RWPE2 (cell line): ENCODE measurements at regions not wholly inside any gene's neighbourhood (a gene's known extent, or its start where the extent isn't known, plus 50 kb on each side); places are given as distances from the start of the nearest gene placed in this dataset.
"Not testable (repeated sequence)": the region's sequence is repeated elsewhere in the genome, so short reads cannot be mapped to it uniquely, and the experiment has no call there.

Experiments
- ATAC-seq: fragments of 200-7000 bp; cut with Tn5 transposase; 3 replicates; pipeline ENCODE4 v1.9.1; 2021; ENCODE audit warnings: low read depth
- DNase-seq: peaks from one replicate; pipeline ENCODE4 v3.0.0-alpha.2; 2020; ENCODE audit warnings: low spot score
- H3K27ac ChIP-seq: fragments of 450-650 bp; 2 replicates; pipeline ENCODE4 v1.5.1; 2017; ENCODE audit warnings: mild to moderate bottlenecking; ENCODE audit not compliant: poor library complexity, severe bottlenecking
- H3K27me3 ChIP-seq: fragments of 250-450 bp; sonication (Bioruptor Pico); 2 replicates; pipeline ENCODE4 v1.5.1; 2021; ENCODE audit warnings: mild to moderate bottlenecking, moderate library complexity; ENCODE audit not compliant: insufficient read depth, poor library complexity, severe bottlenecking
- H3K36me3 ChIP-seq: fragments of 250-450 bp; sonication (Bioruptor Pico); 2 replicates; pipeline ENCODE4 v1.5.1; 2020; ENCODE audit warnings: low read depth, mild to moderate bottlenecking, moderate library complexity
- H3K4me1 ChIP-seq: fragments of 250-450 bp; sonication (Bioruptor Pico); 2 replicates; pipeline ENCODE4 v1.5.1; 2021; ENCODE audit warnings: mild to moderate bottlenecking, moderate library complexity; ENCODE audit not compliant: insufficient read depth, poor library complexity, severe bottlenecking
- H3K4me3 ChIP-seq: fragments of 250-450 bp; sonication (Bioruptor Pico); 2 replicates; pipeline ENCODE4 v1.5.1; 2021; ENCODE audit warnings: mild to moderate bottlenecking, moderate library complexity; ENCODE audit not compliant: severe bottlenecking
- H3K9me3 ChIP-seq: fragments of 250-450 bp; sonication (Bioruptor Pico); 2 replicates; pipeline ENCODE4 v1.5.1; 2021; ENCODE audit warnings: mild to moderate bottlenecking, moderate library complexity; ENCODE audit not compliant: severe bottlenecking
- TF ChIP-seq, protein P1 (sequence below): fragments of 450-650 bp; IDR thresholded peaks from one replicate; pipeline ENCODE4 v1.5.1; 2017; ENCODE audit warnings: mild to moderate bottlenecking, moderate library complexity; ENCODE audit not compliant: poor library complexity, severe bottlenecking

DNA sequence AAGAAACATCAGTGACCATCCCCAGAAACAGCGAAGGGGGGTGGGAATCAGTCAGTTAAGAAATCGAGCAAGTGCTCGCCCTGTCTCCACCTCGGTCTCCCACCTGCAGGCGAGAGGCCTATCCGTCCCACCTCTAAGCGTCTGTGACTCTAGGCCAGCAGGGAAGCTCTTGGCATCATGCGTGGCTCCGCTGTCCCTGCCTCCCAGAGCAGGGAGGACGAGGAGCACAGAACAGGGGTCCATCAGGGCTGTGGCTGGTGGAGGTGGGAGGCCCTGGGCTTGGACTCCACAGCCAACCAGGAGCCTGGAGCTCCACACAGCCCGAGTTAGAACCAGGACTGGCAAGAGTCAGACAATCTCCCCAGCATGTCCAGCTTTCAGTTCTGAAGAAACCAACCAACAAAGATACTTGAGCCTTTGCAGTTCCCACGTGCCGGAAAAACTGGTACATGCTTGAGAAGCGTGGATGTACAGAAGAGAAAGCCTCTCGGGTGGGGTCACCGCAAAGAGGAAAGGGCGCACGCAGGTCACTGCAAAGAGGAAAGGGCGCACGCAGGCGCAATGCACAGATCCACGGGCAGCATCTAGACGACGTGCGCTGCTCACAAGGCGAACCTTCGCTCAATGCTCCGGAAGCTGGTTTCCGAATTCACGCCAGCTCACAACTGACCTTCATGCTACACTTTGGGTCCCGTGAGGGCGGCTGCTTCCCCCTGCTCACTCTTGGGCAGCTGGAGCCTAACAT lies 104.5 kb upstream of the ALKAL2 start:
- ATAC-seq (no peak), DNase-seq (no peak)
- Histone ChIP-seq H3K4me3 (no peak overlapping the region), H3K4me1 (peaks cover 11% of the 10 kb centered on the region), H3K36me3 (no peaks in the 10 kb centered on the region), H3K9me3 (no peaks in the 10 kb centered on the region), H3K27me3 (no peaks in the 10 kb centered on the region), H3K27ac (peak overlapping the region; percentile 81)
- TF ChIP-seq, protein P1, sequence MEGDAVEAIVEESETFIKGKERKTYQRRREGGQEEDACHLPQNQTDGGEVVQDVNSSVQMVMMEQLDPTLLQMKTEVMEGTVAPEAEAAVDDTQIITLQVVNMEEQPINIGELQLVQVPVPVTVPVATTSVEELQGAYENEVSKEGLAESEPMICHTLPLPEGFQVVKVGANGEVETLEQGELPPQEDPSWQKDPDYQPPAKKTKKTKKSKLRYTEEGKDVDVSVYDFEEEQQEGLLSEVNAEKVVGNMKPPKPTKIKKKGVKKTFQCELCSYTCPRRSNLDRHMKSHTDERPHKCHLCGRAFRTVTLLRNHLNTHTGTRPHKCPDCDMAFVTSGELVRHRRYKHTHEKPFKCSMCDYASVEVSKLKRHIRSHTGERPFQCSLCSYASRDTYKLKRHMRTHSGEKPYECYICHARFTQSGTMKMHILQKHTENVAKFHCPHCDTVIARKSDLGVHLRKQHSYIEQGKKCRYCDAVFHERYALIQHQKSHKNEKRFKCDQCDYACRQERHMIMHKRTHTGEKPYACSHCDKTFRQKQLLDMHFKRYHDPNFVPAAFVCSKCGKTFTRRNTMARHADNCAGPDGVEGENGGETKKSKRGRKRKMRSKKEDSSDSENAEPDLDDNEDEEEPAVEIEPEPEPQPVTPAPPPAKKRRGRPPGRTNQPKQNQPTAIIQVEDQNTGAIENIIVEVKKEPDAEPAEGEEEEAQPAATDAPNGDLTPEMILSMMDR: no peak

DNA sequence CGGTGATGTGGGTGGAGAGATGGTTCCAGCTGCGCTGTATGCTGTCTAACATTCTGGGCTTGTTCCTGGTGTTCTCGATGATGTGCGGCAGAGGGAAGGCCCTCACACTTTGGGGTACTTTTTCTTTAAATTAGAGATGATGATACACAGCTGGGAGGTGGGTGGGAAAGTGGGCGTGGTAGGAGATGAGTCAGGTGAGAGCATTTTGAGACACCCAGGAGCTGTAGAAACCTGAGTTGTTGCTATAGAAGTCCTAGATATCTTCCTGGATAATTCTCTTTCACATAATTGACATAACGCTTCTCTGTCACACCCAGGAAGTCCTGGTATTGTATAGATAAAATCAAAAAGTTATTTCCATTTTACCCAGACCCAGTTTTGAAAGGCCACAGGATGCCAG lies 103.8 kb upstream of the ALKAL2 start:
- no peaks in the 10 kb centered on the region for H3K36me3 ChIP-seq
- peak overlapping the region; percentile 81 for H3K27ac ChIP-seq
- ATAC-seq (peak; percentile 64), DNase-seq (no peak)
- no peaks in the 10 kb centered on the region for H3K27me3 ChIP-seq
- peaks cover 11% of the 10 kb centered on the region for H3K4me1 ChIP-seq
- H3K9me3 ChIP-seq: no peaks in the 10 kb centered on the region
- TF ChIP-seq, protein P1: no peak
- no peak overlapping the region for H3K4me3 ChIP-seq

DNA sequence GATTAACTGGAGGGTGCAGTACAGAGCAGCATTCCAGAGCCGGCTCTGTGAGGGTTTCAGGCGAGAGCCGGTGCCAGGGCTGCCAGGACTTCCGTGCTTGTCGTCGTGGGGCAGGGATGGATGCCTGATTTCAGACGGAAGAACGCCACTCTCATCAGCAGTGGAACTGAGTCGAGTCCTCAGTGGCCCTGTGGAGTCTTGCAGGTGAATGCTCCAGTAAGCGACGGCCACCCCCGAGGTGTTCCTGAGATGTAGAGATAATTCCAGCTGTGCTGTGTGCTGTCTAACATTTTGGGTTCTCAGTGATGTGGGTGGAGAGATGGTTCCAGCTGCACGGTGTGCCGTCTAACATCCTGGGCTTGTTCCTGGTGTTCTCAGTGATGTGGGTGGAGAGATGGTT lies 103.1 kb upstream of the ALKAL2 start:
- peaks cover 11% of the 10 kb centered on the region for H3K4me1 ChIP-seq
- TF ChIP-seq, protein P1: no peak
- H3K36me3 ChIP-seq: no peaks in the 10 kb centered on the region
- no peaks in the 10 kb centered on the region for H3K9me3 ChIP-seq
- DNase-seq (no peak), ATAC-seq (no peak)
- no peaks in the 10 kb centered on the region for H3K27me3 ChIP-seq
- no peak overlapping the region for H3K27ac ChIP-seq
- H3K4me3 ChIP-seq: no peak overlapping the region

DNA sequence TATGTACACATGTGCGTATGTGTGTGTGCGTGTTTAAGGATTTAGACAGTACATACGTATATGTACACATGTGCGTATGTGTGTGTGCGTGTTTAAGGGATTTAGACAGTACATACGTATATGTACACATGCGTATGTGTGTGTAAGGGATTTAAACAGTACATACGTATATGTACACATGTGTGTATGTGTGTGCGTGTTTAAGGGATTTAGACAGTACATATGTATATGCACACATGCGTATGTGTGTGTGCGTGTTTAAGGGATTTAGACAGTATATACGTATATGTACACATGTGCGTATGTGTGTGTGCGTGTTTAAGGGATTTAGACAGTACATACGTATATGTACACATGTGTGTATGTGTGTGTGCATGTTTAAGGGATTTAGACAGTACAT lies 102.1 kb upstream of the ALKAL2 start:
- H3K4me3 ChIP-seq, H3K36me3 ChIP-seq, DNase-seq, H3K27ac ChIP-seq, H3K27me3 ChIP-seq, ATAC-seq, H3K9me3 ChIP-seq: not testable (repeated sequence)
- H3K4me1 ChIP-seq: peaks cover 11% of the 10 kb centered on the region

DNA sequence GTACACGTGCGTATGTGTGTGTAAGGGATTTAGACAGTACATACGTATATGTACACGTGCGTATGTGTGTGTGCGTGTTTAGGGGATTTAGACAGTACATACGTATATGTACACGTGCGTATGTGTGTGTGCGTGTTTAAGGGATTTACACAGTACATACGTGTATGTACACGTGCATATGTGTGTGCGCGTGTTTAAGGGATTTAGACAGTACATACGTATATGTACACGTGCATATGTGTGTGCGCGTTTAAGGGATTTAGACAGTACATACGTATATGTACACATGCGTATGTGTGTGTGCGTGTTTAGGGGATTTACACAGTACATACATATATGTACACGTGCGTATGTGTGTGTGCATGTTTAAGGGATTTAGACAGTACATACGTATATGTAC lies 100.9 kb upstream of the ALKAL2 start:
- not testable (repeated sequence) for DNase-seq, H3K36me3 ChIP-seq

DNA sequence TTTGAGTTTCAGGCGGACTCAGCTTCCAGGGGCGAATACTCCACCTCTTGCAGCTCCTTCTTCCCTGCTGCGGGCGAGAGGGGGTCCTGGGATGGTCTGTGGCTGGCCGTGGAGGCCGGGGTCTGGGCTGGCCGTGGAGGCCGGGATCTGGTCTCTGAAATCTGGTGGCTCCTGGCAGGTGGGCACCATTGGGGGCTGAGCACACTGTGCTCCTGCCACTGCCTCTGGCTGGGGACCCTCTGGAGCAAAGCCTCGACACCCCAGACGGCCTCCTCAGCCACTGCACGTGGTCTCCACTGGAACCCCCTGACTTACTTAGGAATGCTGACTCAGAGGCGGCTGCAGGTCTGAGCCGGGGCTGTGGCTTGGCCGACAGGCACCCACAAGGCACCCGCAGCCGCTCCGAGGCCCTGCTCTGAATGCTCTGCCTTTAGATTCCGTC lies 100.1 kb upstream of the ALKAL2 start:
- Histone ChIP-seq H3K4me3 (no peak overlapping the region), H3K27me3 (no peaks in the 10 kb centered on the region), H3K36me3 (no peaks in the 10 kb centered on the region), H3K9me3 (no peaks in the 10 kb centered on the region), H3K4me1 (peaks cover 8% of the 10 kb centered on the region), H3K27ac (no peak overlapping the region)
- TF ChIP-seq, protein P1: no peak
- no peak for ATAC-seq
- DNase-seq: no peak

More for the DNA sequence above, 100.9 kb upstream of the ALKAL2 start:
- ATAC-seq, H3K4me1 ChIP-seq, H3K4me3 ChIP-seq, H3K9me3 ChIP-seq, H3K27me3 ChIP-seq, H3K27ac ChIP-seq: not testable (repeated sequence)
